Stimulated activated CD4-positive, alpha-beta T cell treated with anti-CD3 and anti-CD28 coated beads, Interleukin-15, amount 100 ng/mL, for 24 hours (primary cell): ENCODE measurements at regions not wholly inside any gene's neighbourhood (a gene's known extent, or its start where the extent isn't known, plus 50 kb on each side); places are given as distances from the start of the nearest gene placed in this dataset.

ENCODE experiments used
- DNase-seq: peaks from one replicate; pipeline ENCODE4 v3.0.0-alpha.2; 2020

DNA sequence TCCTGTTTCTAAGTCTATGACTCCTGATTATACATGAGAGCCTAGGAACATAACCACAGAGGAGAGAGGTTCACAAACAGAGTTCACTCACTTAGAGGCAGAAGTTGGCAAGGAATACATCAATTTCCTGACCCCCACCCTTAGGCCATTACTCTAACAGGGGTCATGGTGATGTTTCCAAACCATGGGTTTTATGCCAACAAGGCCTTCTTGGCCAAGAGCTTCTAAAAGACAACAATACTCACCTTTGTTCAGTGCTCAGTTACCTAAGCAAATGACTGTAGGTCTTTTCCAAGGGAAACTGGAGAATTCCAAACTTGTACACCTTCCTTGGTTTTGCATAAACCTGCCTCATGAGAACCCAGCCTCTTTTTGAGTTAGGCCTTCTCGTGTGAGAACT lies 52.6 kb downstream of the ERICH4 start:
- no peak for DNase-seq

DNA sequence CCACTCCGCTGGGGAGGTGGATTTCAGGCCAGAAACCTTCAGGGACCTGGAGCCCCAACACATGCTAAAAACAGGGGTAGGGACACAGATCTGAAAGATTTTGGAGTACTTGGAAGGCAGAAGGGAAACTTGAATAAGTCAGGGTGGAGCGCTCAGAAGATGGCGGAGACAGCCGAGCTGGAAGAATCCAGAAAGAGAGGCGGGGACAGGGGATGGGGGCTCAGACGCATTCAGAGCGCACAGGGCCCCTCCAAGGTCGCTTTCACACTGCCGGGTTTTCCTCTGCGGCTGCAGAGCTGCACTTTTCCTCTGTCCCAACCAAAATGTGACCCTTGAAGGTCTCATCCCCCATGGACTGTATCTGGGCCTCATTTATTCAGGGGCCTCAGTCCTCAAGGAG lies 56.9 kb downstream of the ERICH4 start:
- DNase-seq, result no peak

DNA sequence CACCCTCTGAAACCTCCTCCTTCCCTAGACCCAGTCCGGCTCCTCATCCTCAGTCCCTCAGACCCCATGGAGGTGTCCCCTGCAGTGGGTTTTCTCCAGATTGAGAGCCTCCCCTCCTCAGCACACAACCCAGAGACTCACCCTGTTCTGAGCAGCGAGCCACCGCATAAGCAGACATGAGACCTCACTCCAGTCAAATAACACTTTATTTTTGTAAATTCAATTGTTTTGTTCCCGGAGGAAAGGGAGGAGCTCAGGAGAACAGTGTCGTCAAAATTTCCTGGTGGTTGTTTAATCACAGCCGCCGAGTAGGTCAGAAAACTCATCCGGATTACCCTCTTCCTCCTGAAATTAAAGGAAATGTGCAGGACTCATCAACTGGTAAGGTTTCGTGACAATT lies 57.5 kb downstream of the ERICH4 start:
- no peak for DNase-seq

DNA sequence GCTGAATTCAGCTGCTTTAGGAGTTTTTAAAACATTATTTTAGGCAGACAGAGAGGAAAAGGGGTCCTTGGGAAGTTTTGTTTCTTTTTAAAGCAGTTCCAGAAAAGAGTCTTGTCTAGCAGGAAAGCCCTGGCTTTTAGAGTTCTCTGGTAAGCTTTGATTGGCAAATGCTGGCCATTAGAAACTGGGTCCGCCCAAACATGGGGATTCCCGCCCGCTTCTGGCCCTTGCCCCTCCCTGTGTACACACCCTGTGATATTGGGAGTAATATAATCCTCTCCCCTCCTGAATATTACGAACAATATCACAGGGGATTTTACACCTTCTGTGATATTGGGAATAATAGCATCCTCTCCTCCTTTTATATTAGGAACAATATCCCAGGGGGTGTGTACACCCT lies 58.9 kb downstream of the ERICH4 start:
- no peak for DNase-seq

DNA sequence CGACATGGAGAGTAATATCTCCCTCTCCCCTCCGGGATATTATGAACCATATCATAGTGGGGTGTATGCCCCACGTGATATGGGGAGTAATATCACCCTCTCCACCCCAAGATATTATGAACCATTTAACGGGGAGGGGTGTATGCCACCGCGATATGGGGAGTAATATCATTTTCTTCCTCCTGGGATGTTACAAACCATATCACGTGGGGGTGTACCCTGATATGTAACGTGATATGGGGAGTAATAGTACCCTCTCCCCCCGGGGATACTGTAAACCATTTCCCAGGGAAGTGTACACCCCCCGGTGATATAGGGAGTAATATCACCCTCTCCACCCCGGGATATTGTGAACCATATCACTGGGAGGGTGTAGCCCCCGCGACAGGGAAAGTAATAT lies 62.1 kb downstream of the ERICH4 start:
- no peak for DNase-seq

DNA sequence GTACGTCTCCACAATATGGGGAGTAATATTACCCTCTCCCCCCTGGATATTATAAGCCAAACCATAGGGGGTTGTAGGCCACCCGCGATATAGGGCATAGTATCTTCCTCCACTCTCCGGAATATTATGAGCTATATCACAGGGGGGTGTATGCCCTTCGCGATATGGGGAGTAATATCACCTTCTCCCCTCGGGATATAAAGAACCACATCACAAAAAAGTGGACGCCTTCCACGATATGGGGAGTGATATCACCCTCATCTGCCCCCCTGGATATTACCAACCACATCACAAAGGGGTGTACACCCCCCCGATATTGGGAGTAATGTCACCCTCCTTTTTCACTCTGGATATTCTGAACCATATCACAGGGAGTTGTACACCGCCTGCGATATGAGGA lies 65.5 kb upstream of the CEACAM21 start:
- DNase-seq, result no peak

DNA sequence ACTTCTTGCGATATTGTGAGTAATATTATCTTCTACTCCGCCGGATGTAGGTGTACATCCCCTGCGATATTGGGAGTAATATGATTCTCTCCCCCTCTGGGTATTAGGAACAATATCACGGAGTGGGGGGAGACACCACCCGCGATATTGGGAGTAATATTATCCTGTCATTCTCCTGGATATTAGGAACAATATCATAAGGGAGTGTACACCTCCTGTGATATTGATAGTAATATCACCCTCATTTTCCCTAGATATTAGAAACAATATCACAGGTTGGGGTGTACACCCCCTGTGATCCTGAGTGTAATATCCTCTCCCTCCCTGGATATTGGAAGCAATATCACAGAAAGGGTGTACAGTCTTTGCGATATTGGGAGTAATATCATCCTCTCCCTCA lies 64.3 kb upstream of the CEACAM21 start:
- DNase-seq, result no peak

DNA sequence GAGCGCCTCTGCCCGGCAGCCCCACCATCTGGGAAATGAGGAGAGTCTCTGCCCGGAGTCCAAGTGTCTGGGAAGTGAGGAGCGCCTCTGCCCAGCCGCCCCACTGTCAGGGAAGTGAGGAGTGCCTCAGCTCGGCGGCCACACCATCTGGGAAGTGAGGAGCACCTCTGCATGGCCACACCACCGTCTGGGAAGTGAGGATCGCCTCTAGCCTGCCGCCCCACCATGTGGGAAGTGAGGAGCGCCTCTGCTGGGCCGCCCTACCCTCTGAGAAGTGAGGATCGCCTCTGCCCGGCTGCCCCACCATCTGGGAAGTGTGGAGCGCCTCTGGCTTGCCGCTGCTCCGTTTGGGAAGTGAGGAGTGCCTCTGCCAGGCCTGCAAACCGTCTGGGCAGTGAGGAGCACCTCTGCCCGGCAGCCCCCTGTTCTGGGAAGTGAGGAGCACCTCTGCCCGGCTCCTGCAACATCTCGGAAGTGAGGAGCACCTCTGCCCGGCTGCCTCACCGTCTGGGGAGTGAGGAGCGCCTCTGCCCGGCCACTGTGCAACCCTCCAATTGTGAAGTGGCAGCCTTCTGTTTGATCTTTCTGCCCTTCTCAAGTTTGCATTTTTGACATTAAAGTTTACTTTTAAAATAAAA lies 60.8 kb upstream of the CEACAM21 start:
- no peak for DNase-seq

DNA sequence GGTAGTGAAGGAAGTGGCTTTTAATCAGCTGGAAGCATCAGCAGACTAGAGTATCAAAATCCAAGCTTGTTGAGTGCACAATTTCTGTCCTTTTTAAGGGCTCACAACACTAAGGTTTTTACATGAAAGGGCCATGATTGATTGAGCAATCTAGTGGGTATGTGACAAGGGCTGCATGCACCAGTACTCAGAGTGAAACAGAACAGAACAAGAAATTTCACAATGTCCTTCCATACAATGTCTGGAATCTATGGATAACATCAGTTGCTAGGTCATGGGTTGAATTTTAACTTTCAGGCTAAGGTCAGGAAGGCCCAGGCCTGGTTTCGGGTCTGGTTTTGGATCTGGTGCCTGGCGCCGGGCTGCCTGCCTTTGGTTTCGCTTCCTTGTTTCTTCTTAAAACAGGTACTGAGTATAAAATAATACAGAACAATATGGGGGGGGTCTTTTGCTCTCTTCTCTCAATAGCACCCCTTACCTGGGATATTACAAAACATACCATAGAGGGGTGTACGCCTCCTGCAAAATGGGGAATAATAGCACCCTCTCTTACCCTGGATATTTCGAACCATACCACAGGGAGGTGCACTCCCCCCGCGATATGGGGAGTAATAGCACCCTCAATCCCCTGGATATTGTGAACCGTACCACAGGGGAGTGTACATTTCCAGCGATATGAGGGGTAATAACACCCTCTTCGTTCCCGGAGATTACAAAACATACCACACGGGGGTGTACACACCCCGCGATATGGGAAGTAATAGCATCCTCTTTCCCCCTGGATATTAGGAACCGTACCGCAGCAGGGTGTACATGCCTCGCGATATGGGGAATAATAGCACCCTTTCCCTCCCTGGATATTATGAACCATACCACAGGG lies 59.4 kb upstream of the CEACAM21 start:
- peak; percentile 37 for DNase-seq

DNA sequence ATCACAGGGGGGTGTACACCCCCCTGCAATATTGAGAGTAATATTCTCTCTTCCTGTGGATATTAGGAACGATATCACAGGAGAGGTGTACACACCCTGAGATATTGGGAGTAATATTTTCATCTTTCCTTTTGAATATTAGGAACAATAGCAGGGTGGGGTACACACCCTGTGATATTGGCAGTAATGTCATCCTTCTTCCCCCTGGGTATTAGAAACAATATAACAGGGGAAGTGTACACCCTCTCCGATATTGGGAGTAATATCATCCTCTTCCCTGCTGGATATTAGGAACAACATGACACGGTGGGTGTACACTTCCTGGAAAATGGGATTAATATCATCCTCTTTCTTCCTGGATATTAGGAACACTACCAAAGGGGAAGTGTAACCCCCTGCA lies 57.8 kb upstream of the CEACAM21 start:
- no peak for DNase-seq

DNA sequence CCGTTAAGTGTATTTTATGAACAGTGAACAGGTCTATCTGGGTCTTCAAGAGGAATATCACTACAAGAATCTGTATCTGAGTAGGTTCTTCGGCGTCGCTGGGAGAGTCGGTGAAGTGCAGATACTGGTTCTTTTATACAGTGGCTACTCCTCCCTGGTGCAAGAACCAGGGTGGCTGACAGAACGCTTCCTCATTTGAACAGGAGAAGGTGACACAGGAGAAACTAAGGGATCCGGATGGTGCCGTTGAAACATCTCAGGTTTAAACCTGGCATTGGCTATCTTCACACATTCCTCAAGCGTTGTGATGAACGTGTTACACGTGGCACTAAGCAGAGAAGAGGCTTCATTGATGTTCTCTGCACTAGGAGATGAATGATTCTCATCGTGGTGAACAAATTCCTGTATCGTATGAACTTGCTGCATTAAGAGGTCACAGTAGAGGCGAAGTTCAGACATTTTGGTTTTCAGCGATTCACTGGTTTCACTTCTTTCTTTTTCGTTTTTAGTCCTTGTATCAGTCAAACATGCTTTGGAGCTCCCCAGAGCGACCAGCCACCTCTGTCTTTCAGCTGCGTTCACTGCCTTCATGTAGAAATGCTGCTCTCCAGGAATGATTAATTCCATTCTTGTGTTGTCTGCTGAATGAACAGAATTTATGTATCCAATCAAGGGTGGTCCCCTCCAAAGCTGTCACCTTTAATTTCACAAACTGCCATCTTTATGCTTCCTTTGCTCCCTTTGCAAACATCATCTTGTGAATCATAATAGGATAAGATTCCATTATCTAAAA lies 54.6 kb upstream of the CEACAM21 start:
- peak; percentile 38 for DNase-seq

DNA sequence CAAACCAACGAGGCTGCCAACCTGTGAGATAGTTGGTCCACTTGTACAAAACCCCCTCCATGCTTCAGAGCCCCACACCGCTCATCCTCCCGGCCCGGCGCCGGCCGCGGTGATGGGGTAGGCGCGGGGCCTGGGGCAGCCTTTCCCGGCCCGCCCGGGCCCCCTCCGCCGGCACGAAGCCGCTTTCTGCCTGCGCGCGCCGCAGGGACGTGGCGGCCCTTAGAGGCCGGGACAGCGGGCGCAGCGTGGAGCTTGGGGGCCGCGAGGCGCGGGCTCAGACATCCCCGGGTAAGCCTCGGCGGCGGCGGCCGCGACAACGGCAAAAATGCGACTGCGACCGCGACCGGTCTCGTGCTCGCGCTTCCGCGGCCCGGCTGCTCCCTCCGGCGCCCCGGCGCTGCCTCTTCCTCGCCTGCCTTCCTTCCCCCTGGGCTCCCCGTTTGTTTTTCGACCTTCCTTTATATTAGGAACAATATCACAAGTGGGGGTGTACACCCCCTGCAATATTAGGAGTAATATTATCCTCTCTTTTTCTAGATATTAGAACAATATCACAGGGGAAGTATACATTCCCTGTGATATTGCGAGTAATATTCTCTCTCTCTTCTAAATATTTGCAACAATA lies 53.9 kb upstream of the CEACAM21 start:
- peak; percentile 56 for DNase-seq

DNA sequence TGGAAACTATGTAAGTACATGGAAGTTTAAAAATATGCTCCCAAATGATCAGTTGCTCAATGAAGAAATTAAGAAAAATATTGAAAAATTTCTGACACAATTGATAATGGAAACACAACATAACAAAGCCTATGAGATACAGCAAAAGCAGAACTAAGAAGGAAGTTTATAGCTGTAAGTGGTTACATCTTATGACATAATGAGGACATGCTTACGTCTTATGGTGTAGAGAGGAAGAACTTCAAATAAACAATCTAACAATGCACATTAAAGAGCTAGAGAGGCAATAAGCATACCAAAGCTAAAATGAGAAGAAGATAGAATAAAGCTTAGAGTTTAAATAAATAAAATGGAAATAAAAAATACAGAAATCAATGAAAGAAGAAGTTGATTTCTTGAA lies 50.0 kb upstream of the CEACAM21 start:
- DNase-seq, result no peak
